SJSA1 (cell line): ENCODE measurements at regions not wholly inside any gene's neighbourhood (a gene's known extent, or its start where the extent isn't known, plus 50 kb on each side); places are given as distances from the start of the nearest gene placed in this dataset.
A peak's percentile ranks its signal among the peaks of the same experiment; 100 is the strongest.

Experiments
- DNase-seq, 2 experiments: peaks; one replicate each; pipeline ENCODE4 v3.0.0-alpha.2; 2015 to 2020; ENCODE audit warnings: low spot score in 2 of 2, low read depth in 1 of 2
- H3K27ac ChIP-seq: fragments of 250-450 bp; sonication (Bioruptor Pico); 2 replicates; pipeline ENCODE4 v1.5.1; 2020; ENCODE audit warnings: mild to moderate bottlenecking, moderate library complexity
- H3K27me3 ChIP-seq: fragments of 250-450 bp; sonication (Bioruptor Pico); replicated peaks from 2 replicates; pipeline ENCODE4 v1.5.1; 2020; ENCODE audit warnings: mild to moderate bottlenecking, moderate library complexity
- H3K36me3 ChIP-seq: fragments of 250-450 bp; sonication (Bioruptor Pico); 2 replicates; pipeline ENCODE4 v1.5.1; 2020; ENCODE audit warnings: mild to moderate bottlenecking
- H3K4me1 ChIP-seq: fragments of 250-450 bp; sonication (Bioruptor Pico); replicated peaks from 2 replicates; pipeline ENCODE4 v1.6.1; 2021; ENCODE audit warnings: mild to moderate bottlenecking
- H3K4me3 ChIP-seq: fragments of 250-450 bp; sonication (Bioruptor Pico); 2 replicates; pipeline ENCODE4 v1.5.1; 2020; ENCODE audit warnings: mild to moderate bottlenecking
- H3K9me3 ChIP-seq: fragments of 250-450 bp; sonication (Bioruptor Pico); replicated peaks from 2 replicates; pipeline ENCODE4 v1.5.1; 2020; ENCODE audit warnings: mild to moderate bottlenecking

- no peak for DNase-seq
These were observed 271.1 kb upstream of the CHD6 start for GRCh38 chr20:41889126-41889843.

GRCh38 chr20:41888434-41888833 lies 270.3 kb upstream of the CHD6 start:
- H3K27ac ChIP-seq, result no peak overlapping the region
- no peaks in the 10 kb centered on the region for H3K9me3 ChIP-seq
- no peak for DNase-seq
- H3K36me3 ChIP-seq, result no peaks in the 10 kb centered on the region
- no peaks in the 10 kb centered on the region for H3K4me1 ChIP-seq
- no peak overlapping the region for H3K4me3 ChIP-seq
- no peaks in the 10 kb centered on the region for H3K27me3 ChIP-seq

More at GRCh38 chr20:41889126-41889843, 271.1 kb upstream of the CHD6 start:
- Histone ChIP-seq H3K4me1 (no peaks in the 10 kb centered on the region), H3K9me3 (no peaks in the 10 kb centered on the region), H3K27ac (no peak overlapping the region), H3K36me3 (no peaks in the 10 kb centered on the region), H3K4me3 (no peak overlapping the region), H3K27me3 (no peaks in the 10 kb centered on the region)

- DNase-seq, result no peak
- Histone ChIP-seq H3K36me3 (no peaks in the 10 kb centered on the region), H3K4me1 (no peaks in the 10 kb centered on the region), H3K4me3 (no peak overlapping the region), H3K27me3 (no peaks in the 10 kb centered on the region), H3K9me3 (no peaks in the 10 kb centered on the region), H3K27ac (no peak overlapping the region)
These were observed 269.3 kb upstream of the CHD6 start for GRCh38 chr20:41887500-41887899.

GRCh38 chr20:41881466-41882046 lies 263.4 kb upstream of the CHD6 start:
- Histone ChIP-seq H3K4me1 (no peaks in the 10 kb centered on the region), H3K36me3 (no peaks in the 10 kb centered on the region), H3K27ac (no peak overlapping the region), H3K4me3 (no peak overlapping the region), H3K27me3 (no peaks in the 10 kb centered on the region), H3K9me3 (no peaks in the 10 kb centered on the region)
- DNase-seq, result no peak

- Histone ChIP-seq H3K36me3 (no peaks in the 10 kb centered on the region), H3K4me3 (no peak overlapping the region), H3K27ac (no peak overlapping the region), H3K4me1 (no peaks in the 10 kb centered on the region), H3K9me3 (no peaks in the 10 kb centered on the region), H3K27me3 (no peaks in the 10 kb centered on the region)
- DNase-seq, result no peak
These were observed 260.9 kb upstream of the CHD6 start for GRCh38 chr20:41879123-41879522.

GRCh38 chr20:41877911-41878310 lies 259.7 kb upstream of the CHD6 start:
- Histone ChIP-seq H3K27me3 (no peaks in the 10 kb centered on the region), H3K4me1 (no peaks in the 10 kb centered on the region), H3K4me3 (no peak overlapping the region), H3K36me3 (no peaks in the 10 kb centered on the region), H3K27ac (no peak overlapping the region), H3K9me3 (no peaks in the 10 kb centered on the region)
- DNase-seq, result no peak

- no peak overlapping the region for H3K27ac ChIP-seq
- no peaks in the 10 kb centered on the region for H3K9me3 ChIP-seq
- no peaks in the 10 kb centered on the region for H3K36me3 ChIP-seq
- no peak overlapping the region for H3K4me3 ChIP-seq
- H3K27me3 ChIP-seq, result no peaks in the 10 kb centered on the region
- no peak for DNase-seq
- no peaks in the 10 kb centered on the region for H3K4me1 ChIP-seq
These were observed 256.5 kb upstream of the CHD6 start for GRCh38 chr20:41874658-41875057.

GRCh38 chr20:41872930-41873329 lies 254.8 kb upstream of the CHD6 start:
- H3K27ac ChIP-seq, result no peak overlapping the region

GRCh38 chr20:41870869-41871462 lies 252.8 kb upstream of the CHD6 start:
- Histone ChIP-seq H3K9me3 (no peaks in the 10 kb centered on the region; the same call in 1 of the 2 replicates), H3K4me3 (no peak overlapping the region), H3K27me3 (no peaks in the 10 kb centered on the region), H3K36me3 (no peaks in the 10 kb centered on the region), H3K27ac (no peak overlapping the region), H3K4me1 (no peaks in the 10 kb centered on the region)
- DNase-seq, result no peak

More at GRCh38 chr20:41872930-41873329, 254.8 kb upstream of the CHD6 start:
- Histone ChIP-seq H3K36me3 (no peaks in the 10 kb centered on the region), H3K4me1 (no peaks in the 10 kb centered on the region), H3K27me3 (no peaks in the 10 kb centered on the region), H3K9me3 (no peaks in the 10 kb centered on the region; the same call in 1 of the 2 replicates), H3K4me3 (no peak overlapping the region)
- no peak for DNase-seq

- H3K27ac ChIP-seq, result no peak overlapping the region
- no peaks in the 10 kb centered on the region for H3K27me3 ChIP-seq
- DNase-seq, result no peak
- no peak overlapping the region for H3K4me3 ChIP-seq
- H3K9me3 ChIP-seq, result no peaks in the 10 kb centered on the region; the same call in 1 of the 2 replicates
- H3K4me1 ChIP-seq, result no peaks in the 10 kb centered on the region
- no peaks in the 10 kb centered on the region for H3K36me3 ChIP-seq
These were observed 251.1 kb upstream of the CHD6 start for GRCh38 chr20:41869261-41869660.

- no peaks in the 10 kb centered on the region for H3K36me3 ChIP-seq
- no peak overlapping the region for H3K4me3 ChIP-seq
- H3K4me1 ChIP-seq, result no peaks in the 10 kb centered on the region
- H3K9me3 ChIP-seq, result no peaks in the 10 kb centered on the region; the same call in 1 of the 2 replicates
- no peak overlapping the region for H3K27ac ChIP-seq
- no peaks in the 10 kb centered on the region for H3K27me3 ChIP-seq
- no peak for DNase-seq
These were observed 247.8 kb upstream of the CHD6 start for GRCh38 chr20:41865938-41866337.

- no peak for DNase-seq
- H3K4me3 ChIP-seq, result no peak overlapping the region
- no peak overlapping the region for H3K27ac ChIP-seq
- no peaks in the 10 kb centered on the region for H3K9me3 ChIP-seq
- no peaks in the 10 kb centered on the region for H3K27me3 ChIP-seq
- H3K4me1 ChIP-seq, result no peaks in the 10 kb centered on the region
- H3K36me3 ChIP-seq, result no peaks in the 10 kb centered on the region
These were observed 244.3 kb upstream of the CHD6 start for GRCh38 chr20:41862476-41862875.

GRCh38 chr20:41861772-41862422 lies 243.7 kb upstream of the CHD6 start:
- H3K27ac ChIP-seq, result no peak overlapping the region
- no peaks in the 10 kb centered on the region for H3K27me3 ChIP-seq
- H3K36me3 ChIP-seq, result no peaks in the 10 kb centered on the region
- DNase-seq, result no peak
- no peaks in the 10 kb centered on the region for H3K4me1 ChIP-seq
- H3K9me3 ChIP-seq, result no peaks in the 10 kb centered on the region
- no peak overlapping the region for H3K4me3 ChIP-seq

- DNase-seq, result peak in 1 of 2 experiments; percentile 4
- no peaks in the 10 kb centered on the region for H3K36me3 ChIP-seq
- no peaks in the 10 kb centered on the region for H3K4me1 ChIP-seq
- H3K27me3 ChIP-seq, result no peaks in the 10 kb centered on the region
- no peaks in the 10 kb centered on the region for H3K9me3 ChIP-seq
- H3K27ac ChIP-seq, result no peak overlapping the region
- H3K4me3 ChIP-seq, result no peak overlapping the region
These were observed 236.6 kb upstream of the CHD6 start for GRCh38 chr20:41854765-41855164.
